ENCODE measurements at regions not wholly inside any gene's neighbourhood (a gene's known extent, or its start where the extent isn't known, plus 50 kb on each side); places are given as distances from the start of the nearest gene placed in this dataset.

- no peak overlapping the region for H2AFZ ChIP-seq (ENCODE audit: low read depth, low read length, severe bottlenecking)
- H3K27me3 ChIP-seq (ENCODE audit: low read length) = no peaks in the 10 kb centered on the region
- no peak overlapping the region for H3K9ac ChIP-seq (ENCODE audit: low read length)
- H3K36me3 ChIP-seq (ENCODE audit: low read length) = no peaks in the 10 kb centered on the region
- H3F3A ChIP-seq (ENCODE audit: insufficient read depth) = no peaks in the 10 kb centered on the region
- no peaks in the 10 kb centered on the region for H4K20me1 ChIP-seq (ENCODE audit: low read depth, low read length)
- no peak overlapping the region for H3K27ac ChIP-seq (ENCODE audit: low read depth, low read length)
- H3K79me2 ChIP-seq (ENCODE audit: insufficient read depth, low read length) = no peaks in the 10 kb centered on the region
- no peak overlapping the region for H3K4me2 ChIP-seq (ENCODE audit: low read depth, low read length, poor library complexity, severe bottlenecking)
- H3K9me3 ChIP-seq (ENCODE audit: insufficient read depth, low read length) = no peaks in the 10 kb centered on the region
- no peaks in the 10 kb centered on the region for H3K9me2 ChIP-seq (replicated peaks; ENCODE audit: insufficient read depth, low read length)
- H3K4me3 ChIP-seq (ENCODE audit: insufficient read depth, low read length, poor library complexity, severe bottlenecking) = no peak overlapping the region
- TF ChIP-seq CTCF (IDR thresholded peaks at IDR 0.05; ENCODE audit: insufficient read depth, low read length, poor library complexity, severe bottlenecking) (no peak), EZH2phosphoT487 (conservative IDR thresholded peaks at IDR 0.05; ENCODE audit: low read length) (no peak)
These were observed 1098.2 kb upstream of the USP15 start for GRCh38 chr12:61161961-61162360.

GRCh38 chr12:61188801-61189595, 1071.2 kb upstream of the USP15 start:
- Histone ChIP-seq H3K79me2 (ENCODE audit: insufficient read depth, low read length) (no peaks in the 10 kb centered on the region), H3K4me3 (ENCODE audit: insufficient read depth, low read length, poor library complexity, severe bottlenecking) (no peak overlapping the region), H3K9me3 (ENCODE audit: insufficient read depth, low read length) (no peaks in the 10 kb centered on the region), H3F3A (ENCODE audit: insufficient read depth) (no peaks in the 10 kb centered on the region), H3K27ac (ENCODE audit: low read depth, low read length) (no peak overlapping the region), H3K9ac (ENCODE audit: low read length) (no peak overlapping the region), H4K20me1 (ENCODE audit: low read depth, low read length) (no peaks in the 10 kb centered on the region), H3K4me2 (ENCODE audit: low read depth, low read length, poor library complexity, severe bottlenecking) (no peak overlapping the region), H2AFZ (ENCODE audit: low read depth, low read length, severe bottlenecking) (no peak overlapping the region), H3K27me3 (ENCODE audit: low read length) (no peaks in the 10 kb centered on the region), H3K9me2 (replicated peaks; ENCODE audit: insufficient read depth, low read length) (no peaks in the 10 kb centered on the region), H3K36me3 (ENCODE audit: low read length) (no peaks in the 10 kb centered on the region)
- no peak for TF ChIP-seq EZH2phosphoT487 (conservative IDR thresholded peaks at IDR 0.05; ENCODE audit: low read length)
- TF ChIP-seq CTCF (IDR thresholded peaks at IDR 0.05; ENCODE audit: insufficient read depth, low read length, poor library complexity, severe bottlenecking) = no peak

- Histone ChIP-seq H3K27ac (ENCODE audit: low read depth, low read length) (no peak overlapping the region), H3K79me2 (ENCODE audit: insufficient read depth, low read length) (no peaks in the 10 kb centered on the region), H3K27me3 (ENCODE audit: low read length) (no peaks in the 10 kb centered on the region), H3K36me3 (ENCODE audit: low read length) (no peaks in the 10 kb centered on the region), H2AFZ (ENCODE audit: low read depth, low read length, severe bottlenecking) (no peak overlapping the region), H3K4me2 (ENCODE audit: low read depth, low read length, poor library complexity, severe bottlenecking) (no peak overlapping the region), H3K4me3 (ENCODE audit: insufficient read depth, low read length, poor library complexity, severe bottlenecking) (no peak overlapping the region), H3K9me2 (replicated peaks; ENCODE audit: insufficient read depth, low read length) (no peaks in the 10 kb centered on the region), H3K9me3 (ENCODE audit: insufficient read depth, low read length) (no peaks in the 10 kb centered on the region), H3K9ac (ENCODE audit: low read length) (no peak overlapping the region), H3F3A (ENCODE audit: insufficient read depth) (no peaks in the 10 kb centered on the region), H4K20me1 (ENCODE audit: low read depth, low read length) (no peaks in the 10 kb centered on the region)
- TF ChIP-seq EZH2phosphoT487 (conservative IDR thresholded peaks at IDR 0.05; ENCODE audit: low read length) (no peak), CTCF (IDR thresholded peaks at IDR 0.05; ENCODE audit: insufficient read depth, low read length, poor library complexity, severe bottlenecking) (no peak)
These were observed 1046.6 kb upstream of the USP15 start for GRCh38 chr12:61213646-61214045.
